Stomach (tissue), 4 donors: ENCODE measurements at regions not wholly inside any gene's neighbourhood (a gene's known extent, or its start where the extent isn't known, plus 50 kb on each side); places are given as distances from the start of the nearest gene placed in this dataset.

Experiments
- CTCF ChIP-seq, 7 experiments: fragments of 450-650 bp in 4 of 7; fragments of 200-600 bp in 3 of 7; sonication (generic) in 3 of 7; IDR thresholded peaks; one replicate each; pipeline ENCODE4 v1.5.1; 2016 to 2019; ENCODE audit warnings: antibody characterized with exemption in 7 of 7, control low read depth in 2 of 7, mild to moderate bottlenecking in 1 of 7
- EP300 ChIP-seq: sonication (generic); formaldehyde crosslinking; IDR thresholded peaks from one replicate; pipeline ENCODE4 v1.6.1; 2017; ENCODE audit warnings: antibody characterized with exemption
- POLR2A ChIP-seq, 4 donors: fragments of 450-650 bp; IDR thresholded peaks; one replicate each; pipeline ENCODE4 v1.6.1; 2016; ENCODE audit warnings: antibody characterized with exemption in 4 of 4, control low read depth in 2 of 4, mild to moderate bottlenecking in 1 of 4, moderate library complexity in 1 of 4
- POLR2AphosphoS5 ChIP-seq, 3 donors: sonication (generic); formaldehyde crosslinking; IDR thresholded peaks; one replicate each; pipeline ENCODE4 v1.6.1; 2016; ENCODE audit warnings: antibody characterized with exemption in 3 of 3

GRCh38 chr5:74426506-74426905 is 214.0 kb downstream of the ENC1 start:
- TF ChIP-seq POLR2A (IDR thresholded peaks at IDR 0.05) = no peak
- TF ChIP-seq CTCF (IDR thresholded peaks at IDR 0.05) = no peak
- no peak for TF ChIP-seq POLR2AphosphoS5 (IDR thresholded peaks at IDR 0.05)
- TF ChIP-seq EP300 = no peak
